Gastrocnemius medialis (tissue), 4 donors: ENCODE measurements at regions not wholly inside any gene's neighbourhood (a gene's known extent, or its start where the extent isn't known, plus 50 kb on each side); places are given as distances from the start of the nearest gene placed in this dataset.

Experiments used
- CTCF ChIP-seq, 5 experiments: fragments of 450-650 bp in 3 of 5; fragments of 200-600 bp in 2 of 5; sonication (generic) in 2 of 5; IDR thresholded peaks in 4 of 5; conservative IDR thresholded peaks in 1 of 5; 1 replicate in 4 of 5; 2 replicates in 1 of 5; pipeline ENCODE4 v1.5.1; 2016 to 2019; ENCODE audit warnings: antibody characterized with exemption in 5 of 5, mild to moderate bottlenecking in 3 of 5, moderate library complexity in 3 of 5
- POLR2A ChIP-seq, 2 donors: fragments of 450-650 bp; IDR thresholded peaks; one replicate each; pipeline ENCODE4 v1.6.1; 2017; ENCODE audit warnings: antibody characterized with exemption in 2 of 2, mild to moderate bottlenecking in 2 of 2, moderate library complexity in 2 of 2

- TF ChIP-seq CTCF (IDR thresholded peaks at IDR 0.05 in 4 of 5, conservative IDR thresholded peaks at IDR 0.05 in 1 of 5) (no peak), POLR2A (IDR thresholded peaks at IDR 0.05) (no peak)
Observed at GRCh38 chr12:124465473-124465872, 101.9 kb downstream of the NCOR2 start.
